ENCODE measurements at regions not wholly inside any gene's neighbourhood (a gene's known extent, or its start where the extent isn't known, plus 50 kb on each side); places are given as distances from the start of the nearest gene placed in this dataset.

- TF ChIP-seq CTCF (IDR thresholded peaks at IDR 0.05) = no peak
Observed at GRCh38 chr11:56845121-56845732, 96.7 kb upstream of the OR9G4 start.

DNA sequence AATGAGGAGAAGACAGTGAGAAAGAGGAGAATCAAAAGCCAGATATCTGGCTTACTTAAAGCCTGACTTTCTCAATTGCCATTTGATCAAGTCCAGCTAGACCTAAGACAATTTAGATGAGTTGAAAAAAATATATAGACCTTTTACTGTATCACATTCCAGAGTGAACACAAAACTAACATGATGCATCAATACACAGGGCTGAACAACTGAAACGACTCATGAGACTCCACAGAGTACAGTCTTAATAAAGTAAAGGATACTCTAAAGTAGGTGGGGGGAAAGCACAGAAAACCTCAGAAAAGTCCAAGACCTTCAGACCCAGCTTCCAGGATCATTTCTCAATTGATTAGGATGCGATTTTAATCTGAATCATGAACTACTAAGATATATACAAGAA, 95.3 kb upstream of the OR9G4 start:
- no peak for TF ChIP-seq CTCF (IDR thresholded peaks at IDR 0.05)

DNA sequence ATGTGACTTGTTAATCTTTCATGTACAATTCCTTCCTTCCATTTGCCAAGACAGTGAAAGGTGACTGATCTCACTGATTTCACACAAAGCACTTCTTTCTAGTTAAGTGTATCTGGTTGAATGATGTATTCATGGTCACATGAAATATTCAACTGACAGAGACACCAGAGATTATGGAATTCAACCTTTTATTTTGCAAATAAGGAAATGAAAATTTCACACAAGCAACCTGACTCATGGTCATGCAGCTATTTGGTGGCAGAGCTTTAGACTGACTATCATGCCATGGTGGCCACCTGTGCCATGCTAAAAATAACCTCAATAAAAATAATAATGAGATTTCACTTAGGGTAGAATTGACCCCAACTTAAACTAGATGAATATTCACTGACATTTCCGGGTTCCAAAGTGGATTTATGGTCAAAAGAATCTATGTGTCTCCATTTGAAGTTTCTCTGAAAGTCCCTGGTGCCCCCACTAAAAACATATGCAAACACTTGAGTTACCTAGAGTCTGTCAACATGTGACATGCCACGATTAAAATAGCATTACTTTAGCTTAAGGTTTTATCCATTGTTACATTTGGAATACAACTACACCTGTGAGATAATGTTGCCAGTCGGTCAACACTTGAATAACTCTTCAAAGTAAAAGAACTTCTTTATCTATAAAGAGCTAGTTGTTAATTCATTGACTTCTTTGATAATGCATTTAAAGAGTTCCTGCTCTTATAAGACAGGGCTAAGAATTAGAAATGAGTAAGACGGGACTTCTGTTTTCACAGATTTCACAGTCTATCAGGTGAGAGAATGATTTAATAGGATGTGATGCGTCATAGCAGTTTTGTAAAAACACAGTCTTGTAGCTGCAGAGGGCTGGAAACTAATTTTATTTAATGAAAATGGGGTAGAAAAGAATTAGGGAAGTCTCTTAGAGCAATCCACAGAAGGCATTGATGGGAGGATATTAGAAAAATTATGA, 94.6 kb upstream of the OR9G4 start:
- TF ChIP-seq CTCF (IDR thresholded peaks at IDR 0.05) = no peak

- peak; percentile 71 for TF ChIP-seq CTCF (IDR thresholded peaks at IDR 0.05)
Observed at GRCh38 chr11:56841210-56841810, 92.8 kb upstream of the OR9G4 start.

DNA sequence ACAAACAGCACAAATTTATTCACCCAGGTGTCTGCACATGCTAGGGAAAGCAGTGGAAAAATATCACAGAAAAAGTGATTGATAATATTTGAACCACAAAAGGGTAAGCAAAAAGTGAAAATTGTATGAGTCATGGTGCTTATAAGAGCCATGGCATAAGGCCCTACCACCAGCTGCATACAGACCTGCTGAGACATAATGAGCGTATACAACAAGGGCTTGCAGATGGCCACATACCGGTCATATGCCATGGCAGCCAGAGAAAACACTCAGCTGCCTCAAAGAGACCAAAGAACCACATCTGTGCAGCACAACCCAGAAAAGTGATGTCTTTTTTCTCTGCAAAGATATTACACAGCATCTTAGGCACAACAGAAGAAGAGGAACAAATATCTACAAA, 71.4 kb upstream of the OR9G4 start:
- TF ChIP-seq CTCF (IDR thresholded peaks at IDR 0.05) = no peak

GRCh38 chr11:56817661-56818060, 69.2 kb upstream of the OR9G4 start:
- no peak for TF ChIP-seq CTCF (IDR thresholded peaks at IDR 0.05)

- TF ChIP-seq CTCF (IDR thresholded peaks at IDR 0.05) = no peak
Observed at GRCh38 chr11:56816259-56816658, 67.8 kb upstream of the OR9G4 start.
